HG03520 (cell line): ENCODE measurements at regions not wholly inside any gene's neighbourhood (a gene's known extent, or its start where the extent isn't known, plus 50 kb on each side); places are given as distances from the start of the nearest gene placed in this dataset.
"Not testable (repeated sequence)": the region's sequence is repeated elsewhere in the genome, so short reads cannot be mapped to it uniquely, and the experiment has no call there.

Source experiments
- ATAC-seq: cut with Tn5 transposase; IDR thresholded peaks from one replicate; pipeline ENCODE4 v1.9.1; 2021; ENCODE audit warnings: mild to moderate bottlenecking, moderate library complexity; ENCODE audit not compliant: unreplicated experiment

- ATAC-seq: peak; percentile 87
Measured at GRCh38 chr15:32536507-32537172, 56.6 kb upstream of the GOLGA8N start.

- not testable (repeated sequence) for ATAC-seq
Measured at GRCh38 chr15:32536057-32536493, 57.2 kb upstream of the GOLGA8N start.

GRCh38 chr15:32535150-32535898 is 57.9 kb upstream of the GOLGA8N start:
- ATAC-seq: not testable (repeated sequence)

GRCh38 chr15:32522900-32523299 is 67.5 kb upstream of the GOLGA8O start:
- not testable (repeated sequence) for ATAC-seq

GRCh38 chr15:32522421-32522820 is 67.0 kb upstream of the GOLGA8O start:
- not testable (repeated sequence) for ATAC-seq

- ATAC-seq: not testable (repeated sequence)
Measured at GRCh38 chr15:32518976-32519375, 63.5 kb upstream of the GOLGA8O start.

GRCh38 chr15:32518013-32518412 is 62.6 kb upstream of the GOLGA8O start:
- ATAC-seq: not testable (repeated sequence)

GRCh38 chr15:32516954-32517353 is 61.5 kb upstream of the GOLGA8O start:
- not testable (repeated sequence) for ATAC-seq

GRCh38 chr15:32513378-32513777 is 57.9 kb upstream of the GOLGA8O start:
- ATAC-seq: not testable (repeated sequence)

GRCh38 chr15:32510027-32510426 is 54.6 kb upstream of the GOLGA8O start:
- not testable (repeated sequence) for ATAC-seq

- ATAC-seq: not testable (repeated sequence)
Measured at GRCh38 chr15:32508081-32508480, 52.6 kb upstream of the GOLGA8O start.

- ATAC-seq: not testable (repeated sequence)
Measured at GRCh38 chr15:32506787-32507186, 51.4 kb upstream of the GOLGA8O start.

GRCh38 chr15:32505633-32506032 is 50.2 kb upstream of the GOLGA8O start:
- ATAC-seq: not testable (repeated sequence)
